HEK293T (cell line): ENCODE measurements at regions not wholly inside any gene's neighbourhood (a gene's known extent, or its start where the extent isn't known, plus 50 kb on each side); places are given as distances from the start of the nearest gene placed in this dataset.

Experiments
- CTCF ChIA-PET: fragments of 350-600 bp; formaldehyde crosslinking; extraction: SDS; loops from one replicate; lab custom pipeline; 2021; ENCODE audit warnings: antibody characterized with exemption, inconsistent platforms; lab: Yijun Ruan, JAX
- POLR2A ChIA-PET: fragments of 350-600 bp; formaldehyde crosslinking; extraction: SDS; loops from one replicate; lab custom pipeline; 2020; ENCODE audit warnings: antibody characterized with exemption, inconsistent platforms; lab: Yijun Ruan, JAX
- DNase-seq: peaks from one replicate; pipeline ENCODE4 v3.0.0; 2012; ENCODE audit warnings: mixed read lengths; ENCODE audit errors: extremely low spot score
- ARNT ChIP-seq: fragments of 450-650 bp; IDR thresholded peaks from 2 replicates; pipeline ENCODE4 v1.6.1; 2017; ENCODE audit warnings: mild to moderate bottlenecking
- BHLHE40 ChIP-seq: fragments of 450-650 bp; IDR thresholded peaks from 2 replicates; pipeline ENCODE4 v1.6.1; 2016; ENCODE audit warnings: mild to moderate bottlenecking, moderate library complexity, borderline replicate concordance
- CTBP1 ChIP-seq: fragments of 450-650 bp; IDR thresholded peaks from 2 replicates; pipeline ENCODE4 v1.6.1; 2016; ENCODE audit warnings: borderline replicate concordance
- ELF4 ChIP-seq: fragments of 450-650 bp; IDR thresholded peaks from 2 replicates; pipeline ENCODE4 v1.6.1; 2017; ENCODE audit warnings: antibody characterized with exemption
- FOXA1 ChIP-seq: fragments of 450-650 bp; IDR thresholded peaks from 2 replicates; pipeline ENCODE4 v1.6.1; 2016; ENCODE audit warnings: mild to moderate bottlenecking
- FOXK2 ChIP-seq: fragments of 450-650 bp; IDR thresholded peaks from 2 replicates; pipeline ENCODE4 v1.6.1; 2016; ENCODE audit warnings: mild to moderate bottlenecking
- FOXM1 ChIP-seq: fragments of 450-650 bp; IDR thresholded peaks from 2 replicates; pipeline ENCODE4 v1.6.1; 2017; ENCODE audit warnings: mild to moderate bottlenecking, borderline replicate concordance
- HDGF ChIP-seq: fragments of 450-650 bp; IDR thresholded peaks from 2 replicates; pipeline ENCODE4 v1.6.1; 2017; ENCODE audit warnings: antibody characterized with exemption, borderline replicate concordance
- L3MBTL2 ChIP-seq: fragments of 450-650 bp; conservative IDR thresholded peaks from 2 replicates; pipeline ENCODE4 v1.6.1; 2016; ENCODE audit warnings: mild to moderate bottlenecking
- LEF1 ChIP-seq: fragments of 450-650 bp; IDR thresholded peaks from 2 replicates; pipeline ENCODE4 v1.6.1; 2017; ENCODE audit warnings: mild to moderate bottlenecking, borderline replicate concordance
- NFRKB ChIP-seq: fragments of 450-650 bp; IDR thresholded peaks from 2 replicates; pipeline ENCODE4 v1.6.1; 2016; ENCODE audit warnings: mild to moderate bottlenecking, moderate library complexity
- PKNOX1 ChIP-seq: fragments of 450-650 bp; IDR thresholded peaks from 2 replicates; pipeline ENCODE4 v1.6.1; 2016
- SP1 ChIP-seq: fragments of 450-650 bp; IDR thresholded peaks from 2 replicates; pipeline ENCODE4 v1.6.1; 2017
- SUZ12 ChIP-seq: fragments of 450-650 bp; IDR thresholded peaks from 2 replicates; pipeline ENCODE4 v1.6.1; 2016; ENCODE audit warnings: mild to moderate bottlenecking
- TARDBP ChIP-seq: fragments of 450-650 bp; IDR thresholded peaks from 2 replicates; pipeline ENCODE4 v1.6.1; 2016
- ZNF384 ChIP-seq: fragments of 450-650 bp; IDR thresholded peaks from 2 replicates; pipeline ENCODE4 v1.6.1; 2016

- TF ChIP-seq NFRKB, result no peak
- 0 out of 2 replicates have a peak, but pooled peaks have one; percentile 10 for TF ChIP-seq CTBP1
- DNase-seq, result no peak
- CTCF ChIA-PET, result no interaction called here
- POLR2A ChIA-PET, result no interaction called here
Measured at GRCh38 chr17:77509089-77509488, 368.3 kb downstream of the SEC14L1 start.

DNA sequence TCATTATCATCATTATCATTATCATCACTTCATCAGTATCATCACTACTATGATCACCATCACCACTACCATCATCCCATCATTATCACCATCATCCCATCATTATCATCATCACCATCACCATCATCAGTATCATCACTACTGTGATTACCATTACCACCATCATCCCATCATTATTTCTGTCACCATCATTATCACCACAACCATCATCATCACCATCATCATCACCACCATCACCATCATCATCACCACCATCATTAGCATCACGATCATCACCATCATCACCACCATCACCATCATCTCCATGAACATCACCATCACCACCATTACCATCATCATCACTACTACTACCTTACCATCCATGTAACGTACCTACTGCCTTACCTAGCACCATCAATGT lies 368.8 kb downstream of the SEC14L1 start:
- ChIA-PET CTCF (no interaction called here), POLR2A (no interaction called here)

DNA sequence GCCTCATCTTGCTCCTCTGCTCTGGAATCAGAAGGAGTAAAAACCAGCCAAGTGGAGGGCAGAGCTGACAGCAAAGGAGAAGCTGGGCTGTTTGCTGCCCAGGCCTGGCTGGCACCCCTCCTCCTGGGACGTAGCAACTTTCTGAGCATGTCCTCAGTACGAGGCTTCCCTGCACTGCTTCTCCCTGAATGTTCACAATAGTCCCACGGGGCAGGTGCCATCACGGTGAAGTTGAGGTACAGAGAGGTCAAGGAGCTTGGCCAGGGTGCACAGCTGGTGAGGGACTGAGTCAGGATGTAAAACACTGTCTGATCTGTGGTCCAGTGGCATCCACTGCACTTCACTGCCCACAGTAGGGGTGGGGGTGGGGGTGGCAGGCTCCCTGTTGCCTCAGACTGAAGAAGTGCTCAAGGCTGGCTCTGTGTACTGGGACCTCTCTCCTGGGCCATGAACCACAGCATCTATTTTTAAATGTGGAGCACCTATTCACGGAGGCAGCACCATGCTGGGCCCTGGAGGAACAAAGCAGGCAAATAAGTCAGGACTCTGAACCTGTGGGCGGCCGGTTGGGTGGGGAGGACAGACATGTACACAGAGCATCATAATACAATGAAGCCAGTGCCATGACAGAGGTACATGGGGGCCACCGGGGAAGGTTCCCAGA lies 369.5 kb downstream of the SEC14L1 start:
- DNase-seq, result no peak
- CTCF ChIA-PET, result no interaction called here
- POLR2A ChIA-PET, result no interaction called here
- TF ChIP-seq L3MBTL2, result no peak
- no peak for TF ChIP-seq ARNT
- TF ChIP-seq TARDBP, result no peak
- TF ChIP-seq FOXK2, result no peak
- no peak for TF ChIP-seq SUZ12
- TF ChIP-seq FOXA1, result no peak
- no peak for TF ChIP-seq CTBP1
- TF ChIP-seq SP1, result no peak
- no peak for TF ChIP-seq HDGF
- TF ChIP-seq LEF1, result no peak
- no peak for TF ChIP-seq PKNOX1
- no peak for TF ChIP-seq NFRKB
- no peak for TF ChIP-seq FOXM1
- no peak for TF ChIP-seq ELF4
- no peak for TF ChIP-seq BHLHE40
- no peak for TF ChIP-seq ZNF384

More for the DNA sequence above, 368.8 kb downstream of the SEC14L1 start:
- DNase-seq, result no peak
- TF ChIP-seq CTBP1 (0 out of 2 replicates have a peak, but pooled peaks have one; percentile 48), FOXM1 (no peak)

DNA sequence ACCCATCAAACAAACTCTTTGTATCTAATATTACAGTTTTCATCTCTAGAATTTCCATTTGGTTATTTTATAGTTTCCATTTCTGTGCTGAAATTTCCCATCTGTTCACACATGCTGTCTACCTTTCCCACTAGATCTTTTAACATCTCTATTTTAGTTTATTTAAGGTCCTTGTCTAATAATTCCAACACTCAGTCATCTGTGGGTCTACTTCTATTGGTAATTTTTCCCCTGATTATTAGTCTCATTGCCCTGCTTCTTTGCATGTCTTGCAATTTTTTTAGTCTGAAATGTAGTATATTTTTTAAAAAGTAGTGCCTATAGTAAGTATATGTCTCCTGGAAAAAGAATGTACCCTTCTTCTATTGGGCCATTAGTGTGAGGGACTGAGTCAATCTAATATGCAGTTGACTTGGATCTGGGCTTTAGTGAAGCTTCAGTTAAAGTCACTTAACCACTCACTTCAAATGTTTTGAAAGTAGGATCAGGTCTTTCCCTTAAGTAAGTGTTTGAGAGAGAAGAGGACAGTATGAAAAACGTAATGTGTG lies 370.8 kb downstream of the SEC14L1 start:
- no peak for TF ChIP-seq CTBP1
- TF ChIP-seq PKNOX1, result no peak
- TF ChIP-seq SUZ12, result no peak
- no peak for TF ChIP-seq ELF4
- no peak for TF ChIP-seq FOXM1
- no peak for TF ChIP-seq FOXA1
- TF ChIP-seq TARDBP, result no peak
- no peak for TF ChIP-seq HDGF
- no peak for TF ChIP-seq FOXK2
- no peak for TF ChIP-seq NFRKB
- no peak for TF ChIP-seq SP1
- POLR2A ChIA-PET, result no interaction called here
- CTCF ChIA-PET, result no interaction called here

DNA sequence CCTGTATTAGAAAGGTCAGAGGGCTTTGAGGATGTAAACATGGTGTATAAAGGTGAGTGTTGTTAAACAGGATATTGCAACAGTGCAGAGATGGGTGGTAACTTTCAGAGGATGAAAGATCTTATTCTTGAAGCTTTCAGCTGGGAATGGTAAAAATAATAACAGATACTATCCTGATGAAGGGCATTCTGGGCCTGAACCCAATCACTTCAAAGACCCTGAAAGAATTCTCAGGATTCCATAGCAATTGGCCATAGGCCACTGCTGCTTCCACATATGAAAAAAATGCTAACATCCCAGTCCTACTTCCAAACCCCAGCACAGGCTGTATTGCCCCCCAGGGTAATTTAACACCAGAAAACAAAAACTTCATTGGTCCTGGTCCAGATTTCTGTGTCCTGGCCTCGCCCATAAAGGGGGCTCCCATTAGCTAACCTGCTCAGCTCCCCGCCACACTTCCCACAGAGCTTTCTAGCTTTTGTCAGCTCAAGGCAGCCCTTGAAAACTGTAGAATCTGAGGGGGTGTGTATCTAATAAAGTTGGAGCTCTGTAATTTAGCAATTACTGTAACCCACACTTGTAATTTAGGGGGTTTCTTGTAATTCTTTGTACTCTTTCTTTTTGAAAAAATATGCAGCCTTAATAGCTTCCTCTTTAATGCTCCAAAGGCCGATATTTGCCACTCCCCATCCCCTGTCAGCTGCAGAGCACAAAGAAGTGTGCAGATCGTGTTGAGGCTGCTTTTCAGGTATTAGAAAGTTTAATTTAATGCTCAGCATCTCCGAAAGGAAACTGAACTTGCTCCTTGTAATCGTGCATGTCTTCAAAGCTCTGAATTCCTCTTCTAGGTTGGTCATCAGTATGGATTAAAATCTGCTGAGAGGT lies 371.5 kb downstream of the SEC14L1 start:
- TF ChIP-seq FOXM1, result no peak
- TF ChIP-seq SUZ12, result no peak
- no peak for TF ChIP-seq ZNF384
- TF ChIP-seq BHLHE40, result no peak
- TF ChIP-seq PKNOX1, result no peak
- no peak for TF ChIP-seq ARNT
- no peak for TF ChIP-seq L3MBTL2
- no peak for DNase-seq
- POLR2A ChIA-PET, result no interaction called here
- CTCF ChIA-PET, result no interaction called here

More for the DNA sequence above, 370.8 kb downstream of the SEC14L1 start:
- DNase-seq, result no peak

GRCh38 chr17:77513045-77513444 lies 372.3 kb downstream of the SEC14L1 start:
- no peak for TF ChIP-seq CTBP1
- TF ChIP-seq FOXK2, result no peak
- TF ChIP-seq NFRKB, result no peak
- TF ChIP-seq SUZ12, result no peak
- TF ChIP-seq ZNF384, result no peak
- no peak for TF ChIP-seq L3MBTL2
- TF ChIP-seq BHLHE40, result no peak
- TF ChIP-seq FOXM1, result no peak
- no peak for TF ChIP-seq HDGF
- TF ChIP-seq LEF1, result no peak
- no peak for TF ChIP-seq ARNT
- DNase-seq, result no peak
- ChIA-PET POLR2A (no interaction called here), CTCF (no interaction called here)
